ENCODE measurements at regions not wholly inside any gene's neighbourhood (a gene's known extent, or its start where the extent isn't known, plus 50 kb on each side); places are given as distances from the start of the nearest gene placed in this dataset.

- DNase-seq (ENCODE audit: low read depth, low spot score), result no peak
These were observed 51.5 kb upstream of the ARID1B start for GRCh38 chr6:156725712-156726111.

GRCh38 chr6:156720691-156721685 is 56.2 kb upstream of the ARID1B start:
- DNase-seq (ENCODE audit: low read depth, low spot score), result no peak

DNA sequence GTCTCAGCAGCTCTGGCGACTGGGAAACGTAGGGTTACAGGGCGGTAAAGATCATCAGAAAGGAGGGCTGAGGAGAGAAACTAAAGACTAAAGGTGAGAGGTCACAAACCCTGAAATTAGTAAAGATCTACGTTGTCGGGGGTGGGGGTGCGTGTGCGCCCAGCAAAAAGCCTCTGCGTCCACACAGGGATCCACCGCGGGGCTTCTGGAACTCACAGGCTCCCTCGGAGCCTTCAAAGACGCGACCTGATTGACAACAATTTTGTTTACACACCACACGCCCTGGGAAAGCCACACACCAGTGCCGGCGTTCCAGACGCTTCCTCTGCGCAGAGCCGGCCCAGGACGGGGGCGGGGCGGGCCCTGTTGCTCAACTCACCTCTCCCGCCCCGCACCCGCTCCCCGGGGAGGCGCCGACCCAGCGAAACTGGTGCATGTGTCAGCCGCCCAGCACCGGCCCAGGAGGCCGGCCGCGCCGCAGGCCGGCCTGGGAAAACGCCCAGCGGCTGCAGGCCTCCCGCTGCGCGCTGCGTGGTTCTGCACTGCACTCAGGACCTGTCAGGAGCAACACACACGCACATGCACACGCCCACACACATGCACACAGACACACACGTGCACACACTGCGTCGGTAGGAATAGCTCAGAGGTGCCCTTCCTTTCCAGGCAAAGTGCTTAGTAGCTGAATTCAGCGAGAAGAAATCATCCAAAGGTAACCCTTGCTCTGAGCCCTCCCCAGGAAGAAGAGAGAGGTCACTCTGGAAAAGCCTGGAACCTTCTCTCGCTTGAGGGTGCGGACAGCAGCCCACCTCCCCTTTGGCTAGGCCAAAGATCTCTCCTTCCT is 57.2 kb upstream of the ARID1B start:
- peak; percentile 37 for DNase-seq (ENCODE audit: low read depth, low spot score)

GRCh38 chr6:156719395-156719719 is 57.8 kb upstream of the ARID1B start:
- DNase-seq (ENCODE audit: low read depth, low spot score), result no peak

- no peak for DNase-seq (ENCODE audit: low read depth, low spot score)
These were observed 58.4 kb upstream of the ARID1B start for GRCh38 chr6:156718647-156719394.

- DNase-seq (ENCODE audit: low read depth, low spot score), result no peak
These were observed 59.6 kb upstream of the ARID1B start for GRCh38 chr6:156717542-156717941.

GRCh38 chr6:156715839-156716238 is 61.3 kb upstream of the ARID1B start:
- DNase-seq (ENCODE audit: low read depth, low spot score), result no peak

DNA sequence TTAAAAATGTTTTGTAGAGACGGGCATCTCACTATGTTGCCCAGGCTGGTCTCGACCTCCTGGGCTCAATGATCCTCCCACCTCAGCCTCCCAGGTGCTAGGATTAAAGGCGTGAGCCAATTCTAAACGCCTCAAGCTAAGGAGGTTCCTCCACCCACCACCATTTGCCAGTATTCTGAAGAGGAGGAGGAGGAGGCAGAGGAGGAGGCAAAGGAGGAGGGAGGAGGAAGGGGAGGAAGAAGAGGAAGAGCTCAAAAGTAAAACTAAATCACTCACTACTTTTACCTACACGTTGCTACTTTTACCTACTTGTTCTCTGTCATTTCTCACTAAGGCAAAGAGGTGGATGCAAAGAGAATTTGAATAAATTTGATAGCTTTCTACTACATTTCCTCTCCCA is 63.6 kb upstream of the ARID1B start:
- no peak for DNase-seq (ENCODE audit: low read depth, low spot score)

DNA sequence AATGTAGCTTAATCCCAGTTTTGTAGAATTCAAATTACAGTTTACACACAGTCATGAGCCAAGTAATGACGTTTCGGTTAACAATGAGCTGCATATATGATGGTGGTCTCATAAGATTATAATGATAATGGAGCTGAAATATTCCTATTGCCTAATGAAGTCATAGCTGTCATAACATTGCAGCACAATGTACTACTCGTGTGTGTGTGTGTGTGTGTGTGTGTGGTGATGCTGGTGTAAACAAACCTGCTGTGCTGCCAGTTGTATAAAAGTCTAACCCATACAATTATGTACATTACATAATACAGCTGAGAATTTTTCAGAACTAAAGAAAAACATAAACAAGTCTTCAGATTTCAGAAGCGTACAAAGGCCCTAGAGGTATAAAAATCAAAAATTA is 66.7 kb upstream of the ARID1B start:
- DNase-seq (ENCODE audit: low read depth, low spot score), result no peak

GRCh38 chr6:156707818-156708217 is 69.4 kb upstream of the ARID1B start:
- no peak for DNase-seq (ENCODE audit: low read depth, low spot score)

DNA sequence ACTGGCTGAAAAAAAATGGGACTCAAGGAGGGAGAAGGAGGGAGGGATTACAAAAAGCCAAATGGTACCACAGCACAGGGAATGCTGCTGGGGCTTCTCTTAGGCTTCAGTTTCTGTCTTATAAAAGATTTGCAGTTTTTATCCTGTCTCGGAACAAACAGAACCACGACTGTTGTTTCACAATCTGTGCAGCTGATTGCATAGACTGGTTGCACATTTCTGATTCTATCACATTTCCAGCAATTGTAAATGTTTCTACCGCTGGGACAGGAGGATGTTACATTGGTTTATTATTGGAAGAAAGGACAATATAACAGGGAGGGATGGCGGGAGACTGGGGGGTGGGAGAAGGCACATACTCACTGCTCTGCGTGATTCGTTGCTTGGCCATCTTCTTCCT is 73.5 kb upstream of the ARID1B start:
- no peak for DNase-seq (ENCODE audit: low read depth, low spot score)

- DNase-seq (ENCODE audit: low read depth, low spot score), result no peak
These were observed 75.2 kb upstream of the ARID1B start for GRCh38 chr6:156701966-156702365.

GRCh38 chr6:156700440-156701057 is 76.6 kb upstream of the ARID1B start:
- no peak for DNase-seq (ENCODE audit: low read depth, low spot score)

DNA sequence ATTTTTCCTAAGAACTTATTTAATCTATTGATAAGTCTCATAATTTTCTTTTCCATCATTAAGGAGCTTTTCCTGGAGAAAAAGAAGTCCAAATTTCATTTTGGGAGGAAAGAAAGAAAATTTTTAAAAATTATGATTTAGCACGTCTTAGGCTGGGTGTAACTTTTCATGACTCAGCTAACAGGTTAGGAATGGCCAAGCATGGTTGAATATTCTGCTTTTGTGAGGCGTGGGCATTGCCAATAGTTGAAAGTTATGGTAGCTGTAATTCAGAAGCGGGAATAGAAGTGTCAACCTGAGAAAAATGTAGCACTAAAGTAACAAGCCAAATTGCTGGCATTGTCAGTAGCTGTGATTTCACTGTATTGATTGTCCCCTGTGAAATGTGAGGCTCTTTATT is 77.2 kb upstream of the ARID1B start:
- no peak for DNase-seq (ENCODE audit: low read depth, low spot score)

GRCh38 chr6:156699017-156699421 is 78.2 kb upstream of the ARID1B start:
- no peak for DNase-seq (ENCODE audit: low read depth, low spot score)

- no peak for DNase-seq (ENCODE audit: low read depth, low spot score)
These were observed 78.8 kb upstream of the ARID1B start for GRCh38 chr6:156698239-156699016.

DNA sequence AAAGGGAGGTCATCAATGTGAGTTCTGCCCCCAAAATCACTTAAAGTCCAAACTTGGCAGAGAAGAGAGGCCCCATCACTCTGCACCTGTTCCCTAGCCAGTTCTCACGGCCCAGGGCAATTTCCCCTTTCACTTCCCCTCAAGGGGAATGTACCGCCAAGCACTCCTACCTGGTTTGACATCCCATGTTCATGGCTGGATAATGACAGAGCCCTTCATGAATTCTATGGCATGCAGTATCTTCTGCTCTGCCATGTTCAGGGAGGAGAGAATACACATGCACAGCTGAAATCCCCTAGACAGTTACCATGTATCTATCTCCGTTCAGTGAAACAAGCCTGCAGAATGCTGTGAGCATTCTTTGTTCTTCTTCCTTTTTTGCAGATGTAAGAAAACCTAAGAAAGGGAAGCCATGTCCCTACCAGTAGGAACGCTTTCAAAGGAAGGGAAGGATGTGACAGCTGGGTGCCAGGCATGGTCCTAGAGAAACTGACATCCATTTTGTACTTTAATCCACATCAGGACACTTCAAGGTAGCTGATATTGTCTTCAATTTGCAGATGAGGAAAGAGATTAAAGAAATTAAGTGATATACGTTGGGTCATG is 79.8 kb upstream of the ARID1B start:
- no peak for DNase-seq (ENCODE audit: low read depth, low spot score)

DNA sequence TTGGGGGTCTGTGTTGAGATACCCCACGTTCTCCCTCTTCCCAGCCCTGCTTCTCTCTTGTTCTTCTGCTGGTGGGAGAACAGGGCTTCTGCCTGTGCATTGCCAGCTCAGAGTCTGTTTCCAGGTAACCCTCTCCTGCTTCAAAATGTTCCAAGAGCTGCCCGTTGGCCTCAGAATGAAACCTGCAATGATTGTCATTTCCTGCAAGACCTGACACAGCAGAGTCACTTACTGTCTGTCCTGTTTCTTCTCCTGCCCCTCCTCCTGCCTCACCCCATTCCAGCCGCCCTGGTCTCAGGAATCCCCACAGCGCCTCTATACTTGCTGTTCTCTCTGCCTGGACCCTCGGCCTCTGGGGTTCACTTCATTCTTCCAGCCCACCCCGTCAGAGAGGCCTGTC is 81.4 kb upstream of the ARID1B start:
- DNase-seq (ENCODE audit: low read depth, low spot score), result no peak

DNA sequence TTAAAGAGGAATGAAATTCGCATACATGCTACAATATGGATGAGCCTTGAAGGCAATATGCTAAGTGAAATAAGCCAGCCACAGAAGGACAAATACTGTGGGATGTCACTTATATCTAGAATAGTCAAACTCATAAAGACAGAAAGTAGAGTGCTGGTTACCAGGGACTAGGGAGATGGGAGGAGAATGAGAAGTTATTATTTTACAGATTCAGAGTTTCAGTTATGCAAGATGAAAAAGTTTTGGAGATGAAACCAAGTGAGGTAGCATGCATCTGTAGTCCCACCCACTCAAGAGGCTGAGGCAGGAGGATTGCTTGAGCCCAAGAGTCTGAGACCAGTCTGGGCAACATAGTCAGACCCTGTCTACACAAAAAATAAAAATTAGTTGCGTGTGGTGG is 82.5 kb upstream of the ARID1B start:
- no peak for DNase-seq (ENCODE audit: low read depth, low spot score)

GRCh38 chr6:156691018-156691417 is 86.2 kb upstream of the ARID1B start:
- no peak for DNase-seq (ENCODE audit: low read depth, low spot score)
